GM12891 (cell line): ENCODE measurements at regions not wholly inside any gene's neighbourhood (a gene's known extent, or its start where the extent isn't known, plus 50 kb on each side); places are given as distances from the start of the nearest gene placed in this dataset.
"Not testable (repeated sequence)": the region's sequence is repeated elsewhere in the genome, so short reads cannot be mapped to it uniquely, and the experiment has no call there.

Experiments
- DNase-seq: peaks from one replicate; pipeline ENCODE4 v3.0.0; 2011; ENCODE audit warnings: low spot score; ENCODE audit not compliant: insufficient read length
- FAIRE-seq: peaks from 2 replicates; lab custom pipeline; 2011; peaks lifted over from hg19 to GRCh38; lab: Jason Lieb, UNC
- PAX5 ChIP-seq: IDR thresholded peaks from 2 replicates; pipeline ENCODE4 v1.6.1; 2011; ENCODE audit warnings: low read length, moderate library complexity, mild to moderate bottlenecking; ENCODE audit not compliant: insufficient read depth, severe bottlenecking
- POLR2A ChIP-seq: IDR thresholded peaks from 2 replicates; pipeline ENCODE4 v1.6.1; 2011; ENCODE audit warnings: low read depth, low read length, control low read depth
- POLR2AphosphoS5 ChIP-seq: IDR thresholded peaks from 2 replicates; pipeline ENCODE4 v1.6.1; 2011; ENCODE audit warnings: low read depth, low read length, control low read depth
- POU2F2 ChIP-seq: IDR thresholded peaks from 2 replicates; pipeline ENCODE4 v1.6.1; 2011; ENCODE audit warnings: low read depth, mild to moderate bottlenecking, control low read depth, low read length, moderate library complexity
- SPI1 ChIP-seq: IDR thresholded peaks from 2 replicates; pipeline ENCODE4 v1.6.1; 2011; ENCODE audit warnings: low read depth, low read length, control low read depth
- TAF1 ChIP-seq: IDR thresholded peaks from 2 replicates; pipeline ENCODE4 v1.6.1; 2011; ENCODE audit warnings: low read depth, low read length, control low read depth

GRCh38 chrX:25442499-25442898 is 426.7 kb upstream of the ARX start:
- DNase-seq (no peak), FAIRE-seq (no peak)
- TF ChIP-seq POLR2AphosphoS5 = no peak
- TF ChIP-seq POU2F2 = no peak
- no peak for TF ChIP-seq SPI1
- TF ChIP-seq TAF1 = no peak
- no peak for TF ChIP-seq POLR2A
- no peak for TF ChIP-seq PAX5

GRCh38 chrX:25433307-25433706 is 417.5 kb upstream of the ARX start:
- FAIRE-seq = no peak

DNA sequence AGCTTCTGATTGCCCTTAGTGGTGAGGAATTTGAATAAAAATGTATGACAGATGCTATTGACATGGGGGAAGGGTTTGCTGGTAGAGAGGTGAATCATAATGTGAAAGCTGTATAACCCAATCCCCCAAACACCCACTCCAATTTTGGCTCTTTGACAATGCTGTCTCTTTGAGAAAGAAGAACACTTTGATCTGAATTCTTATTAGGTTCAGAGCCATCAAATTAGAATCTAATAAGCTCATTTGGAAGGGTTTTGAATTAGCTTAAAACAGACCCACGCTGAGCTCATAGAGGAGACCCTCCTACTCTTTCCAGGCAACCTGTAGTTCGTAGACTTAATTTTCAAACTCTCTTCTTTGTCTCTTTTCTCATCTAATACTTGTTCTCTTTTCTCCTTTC is 416.6 kb upstream of the ARX start:
- TF ChIP-seq SPI1 = no peak
- no peak for TF ChIP-seq POLR2A
- no peak for TF ChIP-seq TAF1
- TF ChIP-seq POU2F2 = no peak
- TF ChIP-seq PAX5 = no peak
- TF ChIP-seq POLR2AphosphoS5 = no peak
- DNase-seq = no peak
- no peak for FAIRE-seq

More at GRCh38 chrX:25433307-25433706, 417.5 kb upstream of the ARX start:
- DNase-seq = no peak
- TF ChIP-seq POLR2A (no peak), POU2F2 (no peak), SPI1 (no peak), PAX5 (no peak), TAF1 (no peak), POLR2AphosphoS5 (no peak)

DNA sequence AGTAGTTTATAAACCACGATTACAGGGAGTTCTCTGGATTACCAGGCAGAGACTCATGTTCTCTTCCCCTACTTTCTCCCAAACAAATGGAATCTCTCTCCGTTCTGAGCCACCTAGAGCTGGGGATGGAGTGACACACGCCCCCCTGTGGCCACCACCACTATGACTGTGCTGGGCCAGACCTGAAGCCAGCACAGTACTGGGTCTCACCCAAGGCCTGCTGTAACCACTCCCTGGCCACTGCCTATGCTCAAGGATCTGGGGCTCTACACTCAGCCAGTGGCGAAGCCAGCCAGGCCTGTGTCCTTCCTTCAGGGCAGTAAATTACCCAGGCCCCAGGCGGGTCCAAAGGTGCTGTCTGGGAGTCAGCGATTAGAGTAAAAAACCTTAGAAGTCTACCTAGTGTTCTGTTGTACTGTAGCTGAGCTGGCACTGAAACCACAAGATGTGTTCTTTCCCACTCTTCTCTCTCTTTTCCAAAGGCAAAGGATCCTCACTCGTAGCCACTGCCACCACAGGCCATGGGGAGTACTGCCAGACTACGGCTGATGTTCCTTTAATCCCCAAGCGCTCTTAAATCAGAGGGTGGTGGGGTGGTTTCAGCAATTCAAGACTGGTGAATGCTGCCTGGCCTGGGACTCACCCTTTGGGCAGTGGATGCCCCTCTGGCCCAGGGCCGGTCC is 412.2 kb upstream of the ARX start:
- TF ChIP-seq PAX5 (no peak), SPI1 (no peak), POU2F2 (no peak), POLR2AphosphoS5 (no peak), POLR2A (no peak), TAF1 (no peak)
- DNase-seq = no peak
- FAIRE-seq = peak; percentile 70

- FAIRE-seq, DNase-seq: not testable (repeated sequence)
Observed at GRCh38 chrX:25404163-25404562, 388.4 kb upstream of the ARX start.

DNA sequence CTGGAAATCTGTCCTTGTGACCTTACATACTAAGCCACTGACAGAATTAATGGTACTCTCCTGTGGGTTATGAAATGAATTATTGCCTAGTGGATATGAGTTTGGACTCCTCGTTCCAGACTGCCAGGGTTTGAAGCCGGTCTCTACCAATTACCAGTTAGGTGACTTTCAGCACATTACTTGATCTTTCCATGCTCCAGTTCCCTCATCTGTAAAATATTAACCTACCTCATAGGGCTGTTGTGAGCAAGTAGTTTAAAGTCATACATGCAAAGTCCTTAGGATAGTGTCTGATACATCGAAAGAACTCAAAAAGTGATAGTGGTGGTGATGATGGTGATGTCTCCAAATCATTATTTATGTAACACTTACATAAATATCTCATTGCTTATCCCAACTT is 373.5 kb upstream of the ARX start:
- TF ChIP-seq POU2F2 (no peak), PAX5 (no peak), POLR2A (no peak), POLR2AphosphoS5 (no peak), TAF1 (no peak), SPI1 (no peak)
- no peak for DNase-seq
- FAIRE-seq = no peak

DNA sequence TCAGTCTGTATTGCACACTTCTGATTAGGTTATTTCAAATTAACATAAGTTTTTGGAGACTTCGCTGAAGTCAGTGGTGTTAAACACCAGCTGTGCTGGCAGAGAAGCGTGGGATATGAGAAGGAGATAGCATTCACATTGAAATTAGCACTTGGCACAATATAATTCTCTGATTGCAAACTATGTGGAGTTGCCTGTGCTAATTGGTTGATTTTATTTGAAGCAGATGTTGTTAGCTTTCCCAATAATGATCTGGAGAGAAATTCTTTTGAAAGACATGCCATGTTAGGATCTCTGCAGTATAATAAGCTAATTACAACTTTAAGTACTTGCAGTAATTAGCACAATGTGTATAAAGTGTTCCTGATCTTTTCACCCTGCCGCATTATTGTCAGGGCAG is 367.4 kb upstream of the ARX start:
- FAIRE-seq = no peak
- DNase-seq = no peak
- TF ChIP-seq POU2F2 = no peak
- no peak for TF ChIP-seq PAX5
- no peak for TF ChIP-seq TAF1
- no peak for TF ChIP-seq POLR2A
- TF ChIP-seq SPI1 = no peak
- TF ChIP-seq POLR2AphosphoS5 = no peak

- DNase-seq = no peak
- FAIRE-seq = no peak
- TF ChIP-seq SPI1 (no peak), POLR2A (no peak), POLR2AphosphoS5 (no peak), PAX5 (no peak), TAF1 (no peak), POU2F2 (no peak)
Observed at GRCh38 chrX:25356456-25356855, 340.7 kb upstream of the ARX start.

- DNase-seq = no peak
- no peak for TF ChIP-seq POLR2A
- TF ChIP-seq TAF1 = no peak
- TF ChIP-seq PAX5 = no peak
- no peak for TF ChIP-seq POU2F2
- no peak for TF ChIP-seq POLR2AphosphoS5
- no peak for TF ChIP-seq SPI1
Observed at GRCh38 chrX:25344161-25344936, 328.6 kb upstream of the ARX start.

GRCh38 chrX:25343060-25343459 is 327.3 kb upstream of the ARX start:
- TF ChIP-seq POLR2A (no peak), POU2F2 (no peak), POLR2AphosphoS5 (no peak), TAF1 (no peak), SPI1 (no peak), PAX5 (no peak)
- no peak for DNase-seq
- FAIRE-seq = no peak

More at GRCh38 chrX:25344161-25344936, 328.6 kb upstream of the ARX start:
- FAIRE-seq = no peak

- no peak for DNase-seq
- FAIRE-seq = no peak
- TF ChIP-seq PAX5 (no peak), POLR2A (no peak), POU2F2 (no peak), SPI1 (no peak), TAF1 (no peak), POLR2AphosphoS5 (no peak)
Observed at GRCh38 chrX:25337841-25338240, 322.1 kb upstream of the ARX start.
